ENCODE measurements at regions not wholly inside any gene's neighbourhood (a gene's known extent, or its start where the extent isn't known, plus 50 kb on each side); places are given as distances from the start of the nearest gene placed in this dataset.

DNA sequence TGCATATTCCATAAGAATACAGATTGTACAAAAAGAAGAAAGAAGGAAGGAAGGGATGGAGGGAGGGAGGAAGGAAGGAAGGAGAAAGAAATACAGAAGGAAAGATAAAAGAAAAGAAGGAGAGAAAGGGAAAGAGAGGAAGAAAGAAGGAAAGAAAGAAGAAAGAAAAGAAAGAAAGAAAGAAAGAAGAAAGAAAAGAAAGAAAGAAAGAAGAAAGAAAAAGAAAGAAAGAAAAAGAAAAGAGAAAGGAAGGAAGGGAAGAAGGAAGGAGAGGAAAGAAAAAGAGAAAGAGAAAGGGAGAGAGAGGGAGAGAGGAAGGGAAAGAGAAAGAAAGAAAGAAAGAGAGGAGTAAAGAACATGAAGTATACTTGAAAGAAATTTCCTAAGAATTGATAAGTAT lies 577.9 kb upstream of the ALCAM start:
- TF ChIP-seq, protein P1, sequence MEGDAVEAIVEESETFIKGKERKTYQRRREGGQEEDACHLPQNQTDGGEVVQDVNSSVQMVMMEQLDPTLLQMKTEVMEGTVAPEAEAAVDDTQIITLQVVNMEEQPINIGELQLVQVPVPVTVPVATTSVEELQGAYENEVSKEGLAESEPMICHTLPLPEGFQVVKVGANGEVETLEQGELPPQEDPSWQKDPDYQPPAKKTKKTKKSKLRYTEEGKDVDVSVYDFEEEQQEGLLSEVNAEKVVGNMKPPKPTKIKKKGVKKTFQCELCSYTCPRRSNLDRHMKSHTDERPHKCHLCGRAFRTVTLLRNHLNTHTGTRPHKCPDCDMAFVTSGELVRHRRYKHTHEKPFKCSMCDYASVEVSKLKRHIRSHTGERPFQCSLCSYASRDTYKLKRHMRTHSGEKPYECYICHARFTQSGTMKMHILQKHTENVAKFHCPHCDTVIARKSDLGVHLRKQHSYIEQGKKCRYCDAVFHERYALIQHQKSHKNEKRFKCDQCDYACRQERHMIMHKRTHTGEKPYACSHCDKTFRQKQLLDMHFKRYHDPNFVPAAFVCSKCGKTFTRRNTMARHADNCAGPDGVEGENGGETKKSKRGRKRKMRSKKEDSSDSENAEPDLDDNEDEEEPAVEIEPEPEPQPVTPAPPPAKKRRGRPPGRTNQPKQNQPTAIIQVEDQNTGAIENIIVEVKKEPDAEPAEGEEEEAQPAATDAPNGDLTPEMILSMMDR (IDR thresholded peaks at IDR 0.05), result no peak
- TF ChIP-seq POLR2A (IDR thresholded peaks at IDR 0.05) (no peak), POLR2AphosphoS5 (IDR thresholded peaks at IDR 0.05) (no peak)

Data from sigmoid colon (tissue), 4 donors.